ENCODE measurements at regions not wholly inside any gene's neighbourhood (a gene's known extent, or its start where the extent isn't known, plus 50 kb on each side); places are given as distances from the start of the nearest gene placed in this dataset.

- Mint-ChIP-seq H3K27ac (ENCODE audit: unreplicated experiment) (no peak overlapping the region), H3K9me3 (ENCODE audit: unreplicated experiment) (no peaks in the 10 kb centered on the region), H3K27me3 (ENCODE audit: unreplicated experiment) (no peaks in the 10 kb centered on the region), H3K4me3 (ENCODE audit: unreplicated experiment) (no peak overlapping the region), H3K4me1 (ENCODE audit: unreplicated experiment) (no peaks in the 10 kb centered on the region), H3K36me3 (ENCODE audit: low read depth, unreplicated experiment) (no peaks in the 10 kb centered on the region)
- no peak for TF ChIP-seq CTCF (IDR thresholded peaks at IDR 0.05; ENCODE audit: unreplicated experiment)
- DNase-seq (ENCODE audit: low spot score) = no peak
These were observed 321.2 kb upstream of the CDH7 start for GRCh38 chr18:65429601-65430000.

GRCh38 chr18:65425366-65425765, 325.4 kb upstream of the CDH7 start:
- Mint-ChIP-seq H3K9me3 (ENCODE audit: unreplicated experiment) (no peaks in the 10 kb centered on the region), H3K4me1 (ENCODE audit: unreplicated experiment) (no peaks in the 10 kb centered on the region), H3K27me3 (ENCODE audit: unreplicated experiment) (no peaks in the 10 kb centered on the region), H3K4me3 (ENCODE audit: unreplicated experiment) (no peak overlapping the region), H3K27ac (ENCODE audit: unreplicated experiment) (no peak overlapping the region), H3K36me3 (ENCODE audit: low read depth, unreplicated experiment) (no peaks in the 10 kb centered on the region)
- DNase-seq (ENCODE audit: low spot score) = no peak
- no peak for TF ChIP-seq CTCF (IDR thresholded peaks at IDR 0.05; ENCODE audit: unreplicated experiment)

- no peak overlapping the region for H3K4me3 Mint-ChIP-seq (ENCODE audit: unreplicated experiment)
These were observed 327.0 kb upstream of the CDH7 start for GRCh38 chr18:65423776-65424175.

GRCh38 chr18:65422544-65423136, 328.2 kb upstream of the CDH7 start:
- H3K9me3 Mint-ChIP-seq (ENCODE audit: unreplicated experiment) = no peaks in the 10 kb centered on the region
- TF ChIP-seq CTCF (IDR thresholded peaks at IDR 0.05; ENCODE audit: unreplicated experiment) = no peak

More at GRCh38 chr18:65423776-65424175, 327.0 kb upstream of the CDH7 start:
- no peaks in the 10 kb centered on the region for H3K27me3 Mint-ChIP-seq (ENCODE audit: unreplicated experiment)
- TF ChIP-seq CTCF (IDR thresholded peaks at IDR 0.05; ENCODE audit: unreplicated experiment) = no peak
- H3K27ac Mint-ChIP-seq (ENCODE audit: unreplicated experiment) = no peak overlapping the region
- no peaks in the 10 kb centered on the region for H3K4me1 Mint-ChIP-seq (ENCODE audit: unreplicated experiment)
- no peaks in the 10 kb centered on the region for H3K9me3 Mint-ChIP-seq (ENCODE audit: unreplicated experiment)
- no peak for DNase-seq (ENCODE audit: low spot score)
- H3K36me3 Mint-ChIP-seq (ENCODE audit: low read depth, unreplicated experiment) = no peaks in the 10 kb centered on the region

GRCh38 chr18:65415098-65415497, 335.7 kb upstream of the CDH7 start:
- Mint-ChIP-seq H3K9me3 (ENCODE audit: unreplicated experiment) (no peaks in the 10 kb centered on the region), H3K36me3 (ENCODE audit: low read depth, unreplicated experiment) (no peaks in the 10 kb centered on the region), H3K27ac (ENCODE audit: unreplicated experiment) (no peak overlapping the region), H3K27me3 (ENCODE audit: unreplicated experiment) (no peaks in the 10 kb centered on the region), H3K4me3 (ENCODE audit: unreplicated experiment) (no peak overlapping the region), H3K4me1 (ENCODE audit: unreplicated experiment) (no peaks in the 10 kb centered on the region)
- DNase-seq (ENCODE audit: low spot score) = no peak
- no peak for TF ChIP-seq CTCF (IDR thresholded peaks at IDR 0.05; ENCODE audit: unreplicated experiment)

More at GRCh38 chr18:65422544-65423136, 328.2 kb upstream of the CDH7 start:
- no peaks in the 10 kb centered on the region for H3K36me3 Mint-ChIP-seq (ENCODE audit: low read depth, unreplicated experiment)
- no peak for DNase-seq (ENCODE audit: low spot score)
- no peak overlapping the region for H3K4me3 Mint-ChIP-seq (ENCODE audit: unreplicated experiment)
- no peaks in the 10 kb centered on the region for H3K27me3 Mint-ChIP-seq (ENCODE audit: unreplicated experiment)
- no peak overlapping the region for H3K27ac Mint-ChIP-seq (ENCODE audit: unreplicated experiment)
- no peaks in the 10 kb centered on the region for H3K4me1 Mint-ChIP-seq (ENCODE audit: unreplicated experiment)

Data from endothelial cell (in vitro differentiated cells).